Muscle layer of colon (tissue), 2 donors: ENCODE measurements at regions not wholly inside any gene's neighbourhood (a gene's known extent, or its start where the extent isn't known, plus 50 kb on each side); places are given as distances from the start of the nearest gene placed in this dataset.
"Not testable (repeated sequence)": the region's sequence is repeated elsewhere in the genome, so short reads cannot be mapped to it uniquely, and the experiment has no call there.

Experiments
- H3K27ac ChIP-seq: one replicate; pipeline ENCODE4 v1.7.0; 2013; ENCODE audit warnings: low read depth, mild to moderate bottlenecking, low read length, moderate library complexity
- H3K27me3 ChIP-seq, 2 donors: one replicate each; pipeline ENCODE4 v1.7.0; 2013; ENCODE audit warnings: low read length in 2 of 2, mild to moderate bottlenecking in 2 of 2; ENCODE audit not compliant: insufficient read depth in 2 of 2, control insufficient read depth in 1 of 2
- H3K36me3 ChIP-seq: one replicate; pipeline ENCODE4 v1.7.0; 2013; ENCODE audit warnings: mild to moderate bottlenecking, low read length; ENCODE audit not compliant: insufficient read depth
- H3K4me1 ChIP-seq: one replicate; pipeline ENCODE4 v1.7.0; 2013; ENCODE audit warnings: mild to moderate bottlenecking, low read length; ENCODE audit not compliant: insufficient read depth
- H3K4me3 ChIP-seq, 2 donors: one replicate each; pipeline ENCODE4 v1.7.0; 2013; ENCODE audit warnings: low read length in 2 of 2, low read depth in 1 of 2, mild to moderate bottlenecking in 1 of 2, moderate library complexity in 1 of 2
- H3K9ac ChIP-seq: one replicate; pipeline ENCODE4 v1.7.0; 2013; ENCODE audit warnings: low read length
- H3K9me3 ChIP-seq: one replicate; pipeline ENCODE4 v1.7.0; 2013; ENCODE audit warnings: mild to moderate bottlenecking, low read length
- donor health status: abdominal sarcoma.
- donor health status: Adenocarcinoma of cecum.

GRCh38 chr14:48614003-48614402, 938.6 kb upstream of the MDGA2 start:
- Histone ChIP-seq H3K9me3 (no peaks in the 10 kb centered on the region), H3K27me3 (no peaks in the 10 kb centered on the region), H3K27ac (no peak overlapping the region), H3K4me3 (no peak overlapping the region), H3K36me3 (no peaks in the 10 kb centered on the region), H3K9ac (no peak overlapping the region), H3K4me1 (no peaks in the 10 kb centered on the region)

GRCh38 chr14:48606960-48607359, 931.6 kb upstream of the MDGA2 start:
- H3K27ac ChIP-seq, H3K9me3 ChIP-seq: not testable (repeated sequence)

GRCh38 chr14:48598458-48598857, 923.1 kb upstream of the MDGA2 start:
- Histone ChIP-seq H3K36me3 (no peaks in the 10 kb centered on the region), H3K9me3 (no peaks in the 10 kb centered on the region), H3K27me3 (no peaks in the 10 kb centered on the region), H3K4me3 (no peak overlapping the region), H3K27ac (no peak overlapping the region), H3K9ac (no peak overlapping the region), H3K4me1 (no peaks in the 10 kb centered on the region)

More at GRCh38 chr14:48606960-48607359, 931.6 kb upstream of the MDGA2 start:
- H3K4me3 ChIP-seq, H3K36me3 ChIP-seq, H3K4me1 ChIP-seq, H3K27me3 ChIP-seq, H3K9ac ChIP-seq: not testable (repeated sequence)

- Histone ChIP-seq H3K4me1 (no peaks in the 10 kb centered on the region), H3K27ac (no peak overlapping the region), H3K9me3 (no peaks in the 10 kb centered on the region), H3K4me3 (no peak overlapping the region), H3K9ac (no peak overlapping the region), H3K27me3 (no peaks in the 10 kb centered on the region), H3K36me3 (no peaks in the 10 kb centered on the region)
Measured at GRCh38 chr14:48586099-48586498, 910.7 kb upstream of the MDGA2 start.

- Histone ChIP-seq H3K9me3 (no peaks in the 10 kb centered on the region), H3K4me3 (no peak overlapping the region), H3K27me3 (no peaks in the 10 kb centered on the region), H3K9ac (no peak overlapping the region), H3K4me1 (no peaks in the 10 kb centered on the region), H3K27ac (no peak overlapping the region), H3K36me3 (no peaks in the 10 kb centered on the region)
Measured at GRCh38 chr14:48584031-48584430, 908.6 kb upstream of the MDGA2 start.

- H3K9ac ChIP-seq, result no peak overlapping the region
- H3K27me3 ChIP-seq, result no peaks in the 10 kb centered on the region
- no peak overlapping the region for H3K4me3 ChIP-seq
- no peak overlapping the region for H3K27ac ChIP-seq
- H3K9me3 ChIP-seq, result no peaks in the 10 kb centered on the region
- no peaks in the 10 kb centered on the region for H3K4me1 ChIP-seq
- no peaks in the 10 kb centered on the region for H3K36me3 ChIP-seq
Measured at GRCh38 chr14:48582938-48583337, 907.5 kb upstream of the MDGA2 start.

GRCh38 chr14:48580692-48581091, 905.3 kb upstream of the MDGA2 start:
- H3K9ac ChIP-seq, result no peak overlapping the region
- H3K4me3 ChIP-seq, result no peak overlapping the region
- no peaks in the 10 kb centered on the region for H3K27me3 ChIP-seq
- H3K4me1 ChIP-seq, result no peaks in the 10 kb centered on the region
- no peaks in the 10 kb centered on the region for H3K9me3 ChIP-seq
- H3K36me3 ChIP-seq, result no peaks in the 10 kb centered on the region
- H3K27ac ChIP-seq, result no peak overlapping the region

- no peaks in the 10 kb centered on the region for H3K9me3 ChIP-seq
- no peak overlapping the region for H3K27ac ChIP-seq
- H3K4me3 ChIP-seq, result no peak overlapping the region
- no peaks in the 10 kb centered on the region for H3K27me3 ChIP-seq
- H3K36me3 ChIP-seq, result no peaks in the 10 kb centered on the region
- no peak overlapping the region for H3K9ac ChIP-seq
- no peaks in the 10 kb centered on the region for H3K4me1 ChIP-seq
Measured at GRCh38 chr14:48575772-48576171, 900.4 kb upstream of the MDGA2 start.

GRCh38 chr14:48568688-48569087, 893.3 kb upstream of the MDGA2 start:
- no peak overlapping the region for H3K4me3 ChIP-seq
- no peaks in the 10 kb centered on the region for H3K36me3 ChIP-seq
- H3K9me3 ChIP-seq, result no peaks in the 10 kb centered on the region
- no peak overlapping the region for H3K9ac ChIP-seq
- H3K27me3 ChIP-seq, result no peaks in the 10 kb centered on the region
- H3K27ac ChIP-seq, result no peak overlapping the region
- H3K4me1 ChIP-seq, result no peaks in the 10 kb centered on the region

- H3K36me3 ChIP-seq, result no peaks in the 10 kb centered on the region
- H3K27me3 ChIP-seq, result no peaks in the 10 kb centered on the region
- no peak overlapping the region for H3K27ac ChIP-seq
- H3K4me1 ChIP-seq, result no peaks in the 10 kb centered on the region
- no peaks in the 10 kb centered on the region for H3K9me3 ChIP-seq
- no peak overlapping the region for H3K4me3 ChIP-seq
- H3K9ac ChIP-seq, result no peak overlapping the region
Measured at GRCh38 chr14:48568252-48568651, 892.8 kb upstream of the MDGA2 start.

GRCh38 chr14:48563489-48563888, 888.1 kb upstream of the MDGA2 start:
- Histone ChIP-seq H3K4me1 (no peaks in the 10 kb centered on the region), H3K27me3 (no peaks in the 10 kb centered on the region), H3K4me3 (no peak overlapping the region), H3K9me3 (no peaks in the 10 kb centered on the region), H3K9ac (no peak overlapping the region), H3K27ac (no peak overlapping the region), H3K36me3 (no peaks in the 10 kb centered on the region)

GRCh38 chr14:48561438-48561837, 886.0 kb upstream of the MDGA2 start:
- H3K36me3 ChIP-seq, H3K4me3 ChIP-seq, H3K27me3 ChIP-seq, H3K9ac ChIP-seq, H3K9me3 ChIP-seq, H3K27ac ChIP-seq, H3K4me1 ChIP-seq: not testable (repeated sequence)
